ENCODE measurements at regions not wholly inside any gene's neighbourhood (a gene's known extent, or its start where the extent isn't known, plus 50 kb on each side); places are given as distances from the start of the nearest gene placed in this dataset.
"Not testable (repeated sequence)": the region's sequence is repeated elsewhere in the genome, so short reads cannot be mapped to it uniquely, and the experiment has no call there.

DNA sequence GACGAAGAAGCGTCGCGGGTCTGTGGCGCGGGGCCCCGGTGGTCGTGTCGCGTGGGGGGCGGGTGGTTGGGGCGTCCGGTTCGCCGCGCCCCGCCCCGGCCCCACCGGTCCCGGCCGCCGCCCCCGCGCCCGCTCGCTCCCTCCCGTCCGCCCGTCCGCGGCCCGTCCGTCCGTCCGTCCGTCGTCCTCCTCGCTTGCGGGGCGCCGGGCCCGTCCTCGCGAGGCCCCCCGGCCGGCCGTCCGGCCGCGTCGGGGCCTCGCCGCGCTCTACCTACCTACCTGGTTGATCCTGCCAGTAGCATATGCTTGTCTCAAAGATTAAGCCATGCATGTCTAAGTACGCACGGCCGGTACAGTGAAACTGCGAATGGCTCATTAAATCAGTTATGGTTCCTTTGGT lies 1533.5 kb upstream of the TPTE start:
- FAIRE-seq; DNase-seq (ENCODE audit: insufficient read length, low spot score): not testable (repeated sequence)

DNA sequence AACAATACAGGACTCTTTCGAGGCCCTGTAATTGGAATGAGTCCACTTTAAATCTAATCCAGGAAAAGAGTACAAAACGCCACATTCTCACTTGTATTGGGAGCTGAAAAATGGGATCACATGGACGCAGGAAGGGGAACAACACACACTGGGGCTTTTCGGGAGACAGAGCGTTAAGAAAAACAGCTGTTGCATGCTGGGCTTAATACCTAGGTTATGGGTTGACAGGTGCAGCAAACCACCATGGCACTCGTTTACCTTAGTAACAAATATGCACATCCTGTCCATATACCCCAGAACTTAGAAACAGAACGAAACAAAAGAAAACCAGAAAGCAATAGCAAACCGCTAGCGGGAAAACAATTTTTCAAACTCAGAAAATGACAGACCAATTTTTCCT lies 1532.7 kb upstream of the TPTE start:
- DNase-seq (ENCODE audit: insufficient read length, low spot score): no peak
- FAIRE-seq: no peak

DNA sequence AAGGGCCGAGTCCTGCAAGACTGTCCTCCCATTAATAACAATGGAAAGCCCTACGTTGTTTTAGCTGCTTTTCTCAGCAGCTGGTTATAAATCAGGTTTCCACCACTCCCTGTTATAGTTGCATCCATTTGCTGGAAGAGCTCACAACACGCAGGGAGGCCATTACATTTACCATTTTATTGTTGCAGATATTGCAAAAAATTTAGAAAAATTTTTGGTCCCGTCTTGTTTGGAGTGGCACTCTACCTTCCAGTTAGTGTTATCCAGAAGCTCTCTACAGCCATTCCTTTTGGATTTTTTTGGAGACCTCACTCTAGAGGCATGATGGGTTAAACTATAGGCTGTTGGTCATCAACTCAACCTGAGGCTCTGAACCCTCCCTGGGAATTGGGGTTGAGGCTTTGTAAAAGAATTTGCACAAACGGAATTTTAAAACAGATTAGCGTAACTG lies 1532.1 kb upstream of the TPTE start:
- FAIRE-seq: no peak
- no peak for DNase-seq (ENCODE audit: insufficient read length, low spot score)

DNA sequence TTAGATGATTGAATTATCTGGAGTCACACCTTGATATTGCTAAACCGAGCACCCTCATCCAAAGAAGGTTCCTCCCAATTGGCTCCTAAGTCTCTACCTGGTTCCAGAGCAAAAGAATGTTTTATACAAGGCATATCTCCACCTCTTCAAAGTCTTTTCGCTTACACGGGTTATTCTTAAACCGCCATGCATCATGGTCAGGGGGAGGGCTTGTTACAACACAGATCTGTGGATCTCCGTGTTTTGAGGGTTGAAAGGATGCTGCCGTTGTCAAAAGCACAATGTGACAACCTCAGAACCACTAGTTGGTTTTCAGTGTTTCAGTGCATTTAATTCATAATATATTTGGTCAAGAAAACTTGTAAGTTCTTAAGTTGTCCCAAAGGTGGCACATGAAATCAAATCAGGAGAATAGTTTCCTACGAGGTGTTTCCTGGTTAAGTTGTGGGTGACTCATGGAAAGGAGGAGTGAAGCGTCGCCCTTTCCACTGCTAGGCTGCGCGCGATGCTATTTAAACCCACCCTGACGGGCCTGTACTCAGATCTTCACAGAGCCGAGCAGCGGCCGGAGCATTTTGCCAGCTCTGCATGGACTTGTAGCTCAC lies 1531.6 kb upstream of the TPTE start:
- DNase-seq (ENCODE audit: insufficient read length, low spot score) (no peak), FAIRE-seq (no peak)

DNA sequence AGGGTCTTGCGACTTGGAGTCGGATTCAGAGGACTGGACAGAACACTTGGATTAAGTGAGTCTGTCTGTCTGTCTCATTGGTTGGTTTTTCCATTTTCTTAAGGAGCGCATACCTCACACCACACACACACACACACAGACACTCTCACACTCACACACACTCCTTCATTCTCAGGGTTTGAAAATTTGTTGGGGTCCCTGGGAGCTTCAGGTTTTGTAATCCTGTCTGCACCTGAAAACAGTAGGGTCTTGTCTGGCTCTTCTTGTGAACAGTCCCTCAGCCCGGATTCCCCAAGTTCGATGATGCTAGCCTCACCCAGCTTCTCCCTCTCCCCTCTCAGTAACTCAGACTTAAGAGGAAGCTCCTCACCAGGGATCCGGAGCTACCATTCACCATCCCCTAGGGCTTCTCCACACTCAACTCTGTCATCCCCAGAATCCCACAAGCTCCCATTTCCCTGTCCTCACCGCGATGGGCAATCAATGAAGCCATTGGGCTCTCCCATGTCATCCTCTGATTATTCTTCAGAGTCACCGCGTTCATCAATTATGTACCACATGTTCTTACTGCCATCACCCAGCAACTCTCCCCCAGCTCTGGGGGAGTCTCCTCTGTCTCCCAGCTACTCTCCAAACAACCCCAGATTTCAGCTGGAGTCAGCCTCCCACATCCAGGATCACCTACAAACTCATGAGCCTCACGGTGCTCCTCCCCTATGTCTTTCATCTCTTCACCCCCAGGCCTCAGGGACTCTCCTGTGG lies 1530.9 kb upstream of the TPTE start:
- no peak for FAIRE-seq

DNA sequence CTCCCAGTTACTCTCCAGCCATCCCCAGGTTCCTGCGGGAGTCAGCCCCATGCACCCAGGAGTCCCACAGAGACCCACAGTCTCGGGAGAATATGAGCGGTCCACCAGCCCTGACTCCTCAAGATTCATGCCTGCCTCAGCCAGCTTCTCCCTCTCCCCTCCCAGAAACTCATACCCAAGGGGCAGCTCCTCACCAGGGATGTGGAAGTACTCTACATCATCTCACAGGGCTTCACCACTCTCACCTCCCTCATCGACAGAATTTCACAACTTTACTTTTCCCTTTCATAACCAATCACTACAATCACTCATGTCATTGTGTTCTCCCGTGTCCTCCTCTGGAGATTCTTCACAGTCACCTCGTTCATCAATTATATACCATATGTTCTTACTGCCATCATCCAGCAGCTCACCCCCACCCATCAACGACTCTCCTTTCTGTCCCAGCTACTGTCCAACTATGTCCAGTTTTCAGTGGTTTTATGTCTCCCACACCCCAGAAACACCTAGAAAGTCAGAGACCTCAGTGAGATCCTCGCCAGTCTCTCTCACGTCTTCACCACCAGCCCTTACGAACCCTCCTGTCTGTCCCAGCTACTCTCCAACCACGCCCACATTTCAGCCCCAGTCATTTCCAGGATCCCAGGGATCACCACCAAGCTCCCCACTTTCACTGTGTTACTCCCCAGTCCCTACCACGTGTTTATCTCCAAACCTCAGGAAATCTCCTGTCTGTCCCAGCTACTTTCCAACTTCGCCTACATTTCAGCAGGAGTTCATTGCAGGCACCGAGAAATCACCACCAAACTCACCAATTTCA lies 1530.1 kb upstream of the TPTE start:
- FAIRE-seq (no peak), DNase-seq (ENCODE audit: insufficient read length, low spot score) (no peak)

More for the DNA sequence above, 1530.9 kb upstream of the TPTE start:
- DNase-seq (ENCODE audit: insufficient read length, low spot score): no peak

DNA sequence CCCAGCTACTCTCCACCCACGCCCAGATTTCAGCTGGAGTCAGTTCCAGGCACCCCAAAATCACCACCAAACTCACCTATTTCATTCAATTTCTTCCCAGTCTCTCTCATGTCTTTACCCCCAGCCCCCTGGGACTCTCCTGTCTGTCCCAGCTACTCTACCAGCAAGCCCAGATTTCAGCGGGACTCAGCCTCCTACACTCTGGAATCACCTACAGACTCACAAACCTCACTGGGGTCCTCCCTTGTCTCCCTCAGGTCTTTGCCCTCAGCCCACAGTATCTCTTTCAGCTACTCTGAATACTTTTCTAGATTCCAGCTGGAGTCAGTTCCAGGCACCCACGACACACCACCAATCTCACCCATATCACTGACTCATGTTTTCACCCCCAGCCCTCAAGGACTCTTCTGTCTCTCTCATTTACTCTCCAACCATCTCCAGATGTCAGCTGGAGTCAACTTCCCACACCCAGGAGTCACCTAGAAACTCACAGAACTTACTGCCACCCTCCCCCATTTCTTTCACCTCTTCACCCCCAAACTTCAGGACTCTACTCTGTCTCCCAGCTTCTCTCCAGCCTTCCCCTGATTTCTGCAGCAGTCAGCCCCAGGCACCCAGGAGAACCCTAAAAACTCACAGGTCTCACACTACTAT lies 1529.3 kb upstream of the TPTE start:
- FAIRE-seq (no peak), DNase-seq (ENCODE audit: insufficient read length, low spot score) (no peak)

DNA sequence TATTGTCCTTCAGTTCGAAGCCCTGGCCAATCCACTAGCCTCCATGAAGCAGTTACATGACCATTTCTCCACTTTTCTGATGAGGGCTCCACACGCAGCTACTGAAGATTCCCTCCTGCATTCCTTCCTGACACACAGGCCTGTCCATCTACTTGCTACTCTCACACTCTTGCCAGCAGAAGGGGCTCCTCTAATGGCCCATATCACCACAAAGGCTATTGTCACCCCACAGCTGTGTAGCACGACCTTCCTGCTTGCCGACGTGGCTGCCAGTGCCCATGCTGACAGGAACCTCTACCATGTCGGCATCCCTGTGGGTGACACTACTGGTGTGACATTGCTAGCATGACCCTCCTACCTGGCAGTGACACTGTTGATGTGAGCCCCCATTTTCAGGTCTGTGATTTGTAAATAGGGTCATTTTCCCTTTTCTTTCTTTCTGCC lies 1528.6 kb upstream of the TPTE start:
- FAIRE-seq (no peak), DNase-seq (ENCODE audit: insufficient read length, low spot score) (no peak)

DNA sequence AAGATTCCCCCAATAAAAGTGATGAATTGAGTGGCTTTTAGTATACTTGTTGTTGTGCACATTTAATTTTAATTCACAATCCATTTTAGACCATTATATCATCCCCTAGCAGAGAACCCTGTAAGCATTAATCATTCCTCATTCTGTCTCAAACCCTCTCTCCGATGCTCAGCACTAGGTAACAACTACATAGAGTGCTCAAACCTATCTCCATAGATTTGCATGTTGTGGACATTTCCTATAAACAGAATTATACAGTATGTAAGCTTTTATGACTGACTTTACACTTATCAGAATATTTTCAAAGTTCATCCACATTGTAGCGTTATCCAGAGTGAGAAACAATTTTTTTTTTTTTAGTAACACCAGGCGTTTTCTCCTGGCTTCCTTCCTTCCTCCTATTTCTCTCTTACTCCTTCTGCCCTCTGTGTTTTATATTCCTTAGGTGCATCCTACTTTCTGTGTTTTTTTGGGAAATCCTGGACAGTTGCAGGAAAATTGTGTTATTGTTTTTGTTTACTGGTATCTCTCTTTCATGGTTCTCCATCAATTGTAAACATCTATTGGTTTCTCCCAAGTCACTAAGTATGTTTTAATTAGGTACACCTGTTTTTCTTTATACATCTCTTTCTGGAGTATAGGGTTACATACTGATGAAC lies 1528.0 kb upstream of the TPTE start:
- DNase-seq (ENCODE audit: insufficient read length, low spot score): no peak
- FAIRE-seq: no peak

DNA sequence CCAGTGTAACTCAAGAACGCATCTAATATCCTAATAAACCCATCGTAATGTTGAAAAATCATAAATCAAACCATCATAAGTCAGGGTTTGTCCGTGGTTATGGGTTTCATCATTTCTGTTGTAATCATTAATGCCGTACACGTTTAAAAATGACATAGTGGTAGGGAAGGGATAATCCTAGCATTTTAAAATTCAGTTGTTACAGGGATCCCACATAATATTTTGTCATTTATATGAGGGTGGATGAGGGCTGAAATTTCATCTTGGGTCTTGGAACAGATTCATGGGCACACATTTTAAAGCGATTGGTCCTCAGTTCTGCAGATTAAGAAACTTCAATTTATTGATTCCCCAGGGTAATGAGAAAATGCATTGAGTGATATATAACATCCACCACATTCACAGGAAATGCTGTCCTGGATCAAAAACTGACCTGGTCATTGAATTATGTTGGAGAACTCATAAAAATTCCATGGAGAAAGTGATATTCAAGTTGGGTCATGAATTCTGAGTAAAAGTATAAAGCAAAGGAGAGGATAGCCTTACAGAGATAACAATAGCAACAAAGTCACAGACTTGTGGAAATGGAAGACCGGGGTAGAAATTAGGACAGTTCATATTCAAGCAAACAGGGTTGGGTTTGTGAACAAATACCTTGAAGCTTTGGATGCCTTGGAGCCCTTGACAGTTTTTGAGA lies 1527.3 kb upstream of the TPTE start:
- DNase-seq (ENCODE audit: insufficient read length, low spot score) (no peak), FAIRE-seq (no peak)

DNA sequence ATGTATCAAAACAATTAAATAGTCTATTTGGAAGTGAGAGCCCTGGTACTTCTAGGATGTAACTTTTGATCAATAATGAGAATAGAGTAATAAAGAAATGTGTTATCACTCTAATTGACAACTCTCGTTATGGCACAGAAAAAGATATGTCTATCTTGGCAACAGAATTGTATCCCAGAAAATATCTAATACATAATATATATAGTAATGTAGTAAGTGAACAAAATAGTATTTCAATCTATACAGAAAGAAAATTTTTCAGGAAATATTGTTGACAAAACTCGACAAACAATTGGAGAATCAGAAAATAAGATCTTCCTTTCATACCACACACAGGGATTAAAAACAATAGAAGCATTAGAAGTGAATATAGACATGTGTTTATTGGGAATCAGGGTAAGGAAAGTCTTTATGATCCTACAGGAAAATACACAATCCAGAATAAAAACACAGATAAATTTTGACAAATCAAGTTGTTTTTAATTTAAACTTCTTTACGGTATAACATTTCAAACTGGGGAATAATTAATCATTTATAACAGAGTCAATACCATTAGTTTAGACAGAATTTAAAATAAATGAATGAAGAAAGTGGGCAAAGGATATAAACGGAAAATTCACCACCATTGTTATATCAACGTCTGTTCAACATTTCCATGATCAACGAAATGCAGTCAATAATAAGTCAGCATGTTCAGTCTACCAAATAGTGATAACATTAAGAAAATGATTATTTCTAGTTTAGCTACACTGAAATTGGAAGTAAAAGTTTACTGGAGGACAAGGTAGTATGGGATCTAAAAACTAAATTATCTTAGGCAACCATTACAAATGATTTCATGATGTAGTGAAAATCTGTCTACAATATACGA lies 1526.5 kb upstream of the TPTE start:
- no peak for DNase-seq (ENCODE audit: insufficient read length, low spot score)
- no peak for FAIRE-seq

DNA sequence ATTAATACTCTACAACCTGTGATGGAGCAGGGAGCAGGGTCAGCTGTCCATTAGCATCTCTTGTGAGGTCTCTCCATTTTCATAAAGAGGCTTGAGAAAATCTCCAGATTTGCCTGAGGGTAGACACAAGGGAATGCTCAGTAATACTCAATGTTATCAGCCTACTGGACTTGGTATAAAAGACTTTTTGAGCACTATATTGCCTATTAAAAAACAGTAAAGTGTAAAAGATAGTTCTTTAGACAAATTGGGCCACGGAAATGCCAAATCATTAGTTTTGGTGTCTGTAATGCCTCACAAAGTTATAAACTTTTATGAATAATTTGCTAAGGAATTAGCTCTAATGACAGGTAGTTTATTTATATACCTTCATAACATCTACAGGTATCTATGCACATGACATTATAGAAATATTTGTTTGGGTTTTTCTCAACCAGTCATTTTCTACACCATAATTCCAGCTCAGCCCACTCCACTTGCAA lies 1524.9 kb upstream of the TPTE start:
- DNase-seq (ENCODE audit: insufficient read length, low spot score); FAIRE-seq: not testable (repeated sequence)

DNA sequence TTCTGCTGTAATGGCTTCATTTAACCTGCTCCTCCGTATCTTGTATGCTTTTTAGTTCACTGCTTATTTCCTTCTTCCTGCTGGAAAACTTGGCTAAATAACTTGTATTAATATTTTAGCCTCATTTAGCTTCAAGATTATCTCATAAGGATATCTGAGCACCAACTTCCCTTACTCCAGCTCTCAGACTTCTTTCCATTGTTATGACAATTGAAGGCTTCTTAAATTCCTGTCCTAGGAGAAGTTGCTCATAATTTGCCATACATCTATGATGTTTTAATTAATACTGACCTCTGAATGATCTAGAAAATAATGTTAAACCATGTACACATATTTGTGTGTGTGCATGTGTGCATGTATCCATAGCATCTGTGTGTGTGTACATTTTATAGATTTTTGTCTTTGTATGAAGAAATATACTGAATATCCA lies 1524.4 kb upstream of the TPTE start:
- FAIRE-seq (no peak), DNase-seq (ENCODE audit: insufficient read length, low spot score) (no peak)

DNA sequence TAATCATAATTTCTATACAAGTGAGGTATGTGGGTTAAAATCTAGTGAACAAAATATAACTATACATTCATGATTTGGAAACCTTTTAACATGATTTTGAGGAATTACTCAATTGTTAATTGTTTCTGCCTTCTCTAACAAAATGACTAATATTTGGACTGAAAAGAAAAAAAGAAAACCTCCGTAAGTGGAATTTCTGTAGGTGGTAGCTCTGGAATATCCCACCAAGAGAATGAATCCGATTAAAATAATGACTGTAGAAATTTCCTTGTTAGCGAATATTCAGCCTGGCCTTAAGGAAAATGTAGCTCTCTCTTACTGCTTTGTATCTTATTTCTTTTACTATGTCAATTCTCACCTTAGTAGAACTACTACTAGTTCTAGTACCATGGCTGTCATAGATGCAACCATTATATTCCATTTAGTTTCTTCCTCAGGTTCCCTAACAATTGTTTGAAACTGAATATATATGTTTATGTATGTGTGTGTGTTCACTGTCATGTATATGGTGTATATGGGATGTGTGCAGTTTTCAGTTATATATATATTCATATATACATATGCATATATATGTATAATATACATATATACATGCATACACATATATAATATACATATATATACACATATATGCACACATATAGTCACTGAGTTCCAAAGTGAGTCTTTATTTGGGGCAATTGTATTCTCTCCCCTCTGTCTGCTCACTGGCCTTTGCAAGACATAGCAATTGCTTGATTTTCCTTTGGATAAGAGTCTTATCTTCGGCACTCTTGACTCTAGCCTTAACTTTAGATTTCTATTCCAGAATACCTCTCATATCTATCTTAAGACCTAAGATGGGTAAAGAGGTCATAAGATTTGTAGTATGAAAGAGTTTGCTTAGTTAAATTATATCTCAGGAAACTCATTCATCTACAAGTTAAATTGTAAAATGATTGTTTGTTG lies 1523.7 kb upstream of the TPTE start:
- not testable (repeated sequence) for FAIRE-seq; DNase-seq (ENCODE audit: insufficient read length, low spot score)

DNA sequence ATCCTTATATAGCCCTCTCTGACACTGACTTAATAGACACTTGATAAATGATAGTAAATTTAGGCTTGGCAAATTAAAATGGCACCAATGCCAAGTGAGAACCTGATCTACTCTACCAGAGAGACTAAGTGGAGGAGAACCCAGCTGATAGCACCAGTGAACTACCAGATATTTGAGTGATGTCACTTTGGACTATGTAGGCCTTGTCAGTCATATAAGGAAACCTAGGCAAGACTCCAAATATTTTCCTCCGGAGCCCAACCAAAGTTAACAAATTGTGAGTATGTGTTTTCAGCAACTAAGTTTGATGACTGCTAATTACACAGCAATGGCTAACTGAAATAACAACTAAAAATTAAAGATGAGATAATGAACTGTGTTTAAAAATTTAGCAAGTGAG lies 1522.9 kb upstream of the TPTE start:
- DNase-seq (ENCODE audit: insufficient read length, low spot score); FAIRE-seq: not testable (repeated sequence)

DNA sequence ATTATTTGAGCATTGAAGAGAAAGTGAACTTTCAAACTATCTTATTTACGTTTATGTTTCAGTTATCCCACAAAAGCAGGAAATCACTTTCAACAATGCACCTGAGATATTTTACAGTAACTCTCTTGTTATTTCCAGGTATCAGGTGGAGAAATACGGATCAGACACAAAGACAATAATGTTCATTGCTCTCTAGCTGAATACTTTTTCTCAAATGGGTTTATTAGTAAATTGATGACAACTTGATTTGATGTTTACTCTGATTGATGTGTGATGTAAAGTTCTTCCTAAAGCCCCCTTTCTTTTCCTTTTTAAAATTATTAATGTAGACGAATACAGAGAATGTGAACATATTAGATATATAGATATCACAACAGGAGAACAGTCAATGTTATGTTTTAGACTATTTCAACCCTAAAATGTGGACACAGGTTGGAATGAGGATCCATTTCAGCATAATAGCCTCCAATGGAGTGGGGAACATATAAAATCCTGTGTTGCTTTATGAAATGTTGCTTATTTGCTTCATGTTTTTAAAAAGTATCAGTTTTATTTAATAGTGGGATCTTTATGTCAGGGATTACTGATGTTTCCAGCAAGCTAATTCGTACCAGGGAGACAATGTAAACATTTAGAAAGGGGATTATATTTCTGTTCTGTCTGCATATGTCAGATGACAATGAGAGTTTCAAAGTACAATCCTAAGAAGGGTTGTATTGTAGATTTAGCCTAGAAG lies 1522.3 kb upstream of the TPTE start:
- DNase-seq (ENCODE audit: insufficient read length, low spot score) (no peak), FAIRE-seq (no peak)

DNA sequence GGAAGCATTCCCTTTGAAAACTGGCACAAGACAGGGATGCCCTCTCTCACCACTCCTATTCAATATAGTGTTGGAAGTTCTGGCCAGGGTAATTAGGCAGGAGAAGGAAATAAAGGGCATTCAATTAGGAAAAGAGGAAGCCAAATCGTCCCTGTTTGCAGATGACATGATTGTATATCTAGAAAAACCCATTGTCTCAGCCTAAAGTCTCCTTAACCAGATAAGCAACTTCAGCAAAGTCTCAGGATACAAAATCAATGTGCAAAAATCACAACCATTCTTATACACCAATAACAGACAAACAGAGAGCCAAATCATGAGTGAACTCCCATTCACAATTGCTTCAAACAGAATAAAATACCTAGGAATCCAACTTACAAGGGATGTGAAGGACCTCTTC lies 1521.3 kb upstream of the TPTE start:
- not testable (repeated sequence) for DNase-seq (ENCODE audit: insufficient read length, low spot score); FAIRE-seq

Data from HTR-8/SVneo (cell line).